Liver (tissue), 3 donors: ENCODE measurements at regions not wholly inside any gene's neighbourhood (a gene's known extent, or its start where the extent isn't known, plus 50 kb on each side); places are given as distances from the start of the nearest gene placed in this dataset.

ENCODE experiments used
- CTCF ChIP-seq: fragments of 150-350 bp; IDR thresholded peaks from 2 replicates; pipeline ENCODE4 v1.5.1; 2017; ENCODE audit warnings: improper control_type of control experiment, low read depth, low read length; ENCODE audit not compliant: missing input control
- EGR1 ChIP-seq, 2 donors: IDR thresholded peaks; 2 replicates each; pipeline ENCODE4 v1.6.1; 2016 to 2018; ENCODE audit warnings: antibody characterized with exemption in 2 of 2, low read depth in 2 of 2
- GABPA ChIP-seq, 2 donors: IDR thresholded peaks in 1 of 2; conservative IDR thresholded peaks in 1 of 2; 2 replicates each; pipeline ENCODE4 v1.6.1; 2016; ENCODE audit warnings: antibody characterized with exemption in 2 of 2, mild to moderate bottlenecking in 1 of 2, moderate library complexity in 1 of 2
- JUND ChIP-seq, 2 donors: IDR thresholded peaks; 2 replicates each; pipeline ENCODE4 v1.6.1; 2016; ENCODE audit warnings: antibody characterized with exemption in 2 of 2
- MAX ChIP-seq: IDR thresholded peaks from 2 replicates; pipeline ENCODE4 v1.6.1; 2016; ENCODE audit warnings: antibody characterized with exemption
- RAD21 ChIP-seq, 2 donors: IDR thresholded peaks; 2 replicates each; pipeline ENCODE4 v1.6.1; 2016; ENCODE audit warnings: antibody characterized with exemption in 2 of 2, mild to moderate bottlenecking in 2 of 2
- REST ChIP-seq: IDR thresholded peaks from 2 replicates; pipeline ENCODE4 v1.6.1; 2016; ENCODE audit warnings: antibody characterized with exemption, mild to moderate bottlenecking
- RXRA ChIP-seq, 2 donors: IDR thresholded peaks; 2 replicates each; pipeline ENCODE4 v1.6.1; 2017 to 2018; ENCODE audit warnings: antibody characterized with exemption in 2 of 2, mild to moderate bottlenecking in 1 of 2
- SP1 ChIP-seq: IDR thresholded peaks from 2 replicates; pipeline ENCODE4 v1.6.1; 2018; ENCODE audit warnings: antibody characterized with exemption, mild to moderate bottlenecking
- TAF1 ChIP-seq: conservative IDR thresholded peaks from 2 replicates; pipeline ENCODE4 v1.6.1; 2016; ENCODE audit warnings: antibody characterized with exemption, mild to moderate bottlenecking
- ZBTB33 ChIP-seq: IDR thresholded peaks from 2 replicates; pipeline ENCODE4 v1.6.1; 2016; ENCODE audit warnings: antibody characterized with exemption
- donor health status: healthy.
- donor health status: healthy.

- no peak for TF ChIP-seq RAD21 (IDR thresholded peaks at IDR 0.05)
- no peak for TF ChIP-seq CTCF
- no peak for TF ChIP-seq REST
- TF ChIP-seq MAX: no peak
- TF ChIP-seq SP1: no peak
- TF ChIP-seq TAF1: no peak
- TF ChIP-seq EGR1 (IDR thresholded peaks at IDR 0.05; ENCODE audit: low read depth in 2 of 2): no peak
- no peak for TF ChIP-seq GABPA (IDR thresholded peaks at IDR 0.05 in 1 of 2, conservative IDR thresholded peaks at IDR 0.05 in 1 of 2)
- no peak for TF ChIP-seq JUND (IDR thresholded peaks at IDR 0.05)
- no peak for TF ChIP-seq RXRA (IDR thresholded peaks at IDR 0.05)
- TF ChIP-seq ZBTB33: no peak
Measured at GRCh38 chr10:32142646-32143045, 86.4 kb upstream of the KIF5B start.
